Right atrium auricular region (tissue), 2 donors: ENCODE measurements at regions not wholly inside any gene's neighbourhood (a gene's known extent, or its start where the extent isn't known, plus 50 kb on each side); places are given as distances from the start of the nearest gene placed in this dataset.

Source experiments
- DNase-seq: peaks from one replicate; pipeline ENCODE4 v3.0.0-alpha.2; 2019; ENCODE audit warnings: low spot score
- H3K27ac ChIP-seq, 2 donors: fragments of 200-600 bp; sonication (generic); 1 replicate in 1 of 2; 2 replicates in 1 of 2; pipeline ENCODE4 v1.5.1; 2016 to 2019
- H3K27me3 ChIP-seq, 2 donors: fragments of 200-600 bp; sonication (generic); one replicate each; pipeline versions ENCODE4 v1.5.1 to v1.6.0; 2017 to 2019
- H3K36me3 ChIP-seq: fragments of 200-600 bp; sonication (generic); one replicate; pipeline ENCODE4 v1.5.1; 2016
- H3K4me1 ChIP-seq, 2 donors: fragments of 200-600 bp; sonication (generic); one replicate each; pipeline versions ENCODE4 v1.5.1 to v1.6.0; 2017 to 2019
- H3K4me3 ChIP-seq, 2 donors: fragments of 200-600 bp; sonication (generic); 1 replicate in 1 of 2; 2 replicates in 1 of 2; pipeline ENCODE4 v1.5.1; 2017 to 2019; ENCODE audit warnings: mild to moderate bottlenecking in 1 of 2, moderate library complexity in 1 of 2
- H3K9me3 ChIP-seq, 2 donors: fragments of 200-600 bp; sonication (generic); one replicate each; pipeline ENCODE4 v1.5.1; 2019
- CTCF ChIP-seq, 2 donors: fragments of 200-600 bp; sonication (generic); IDR thresholded peaks; one replicate each; pipeline ENCODE4 v1.5.1; 2019; ENCODE audit warnings: antibody characterized with exemption in 2 of 2

- TF ChIP-seq CTCF (IDR thresholded peaks at IDR 0.05) = no peak
- H3K36me3 ChIP-seq = no peaks in the 10 kb centered on the region
- no peak overlapping the region for H3K4me3 ChIP-seq
- no peaks in the 10 kb centered on the region for H3K4me1 ChIP-seq
- no peaks in the 10 kb centered on the region for H3K9me3 ChIP-seq
- H3K27me3 ChIP-seq = no peaks in the 10 kb centered on the region
- no peak for DNase-seq
- no peak overlapping the region for H3K27ac ChIP-seq
These were observed 267.9 kb downstream of the PARP8 start for GRCh38 chr5:50934343-50934742.

GRCh38 chr5:50945139-50945538 is 278.7 kb downstream of the PARP8 start:
- no peak for TF ChIP-seq CTCF (IDR thresholded peaks at IDR 0.05)
- H3K27ac ChIP-seq = no peak overlapping the region
- no peaks in the 10 kb centered on the region for H3K27me3 ChIP-seq
- H3K36me3 ChIP-seq = no peaks in the 10 kb centered on the region
- H3K4me1 ChIP-seq = no peaks in the 10 kb centered on the region
- H3K9me3 ChIP-seq = no peaks in the 10 kb centered on the region
- no peak overlapping the region for H3K4me3 ChIP-seq
- DNase-seq = no peak

GRCh38 chr5:50947906-50948683 is 281.7 kb downstream of the PARP8 start:
- Histone ChIP-seq H3K9me3 (no peaks in the 10 kb centered on the region), H3K4me3 (no peak overlapping the region), H3K27me3 (no peaks in the 10 kb centered on the region), H3K4me1 (no peaks in the 10 kb centered on the region), H3K27ac (no peak overlapping the region), H3K36me3 (no peaks in the 10 kb centered on the region)
- no peak for TF ChIP-seq CTCF (IDR thresholded peaks at IDR 0.05)
- DNase-seq = no peak

GRCh38 chr5:50953290-50953689 is 286.9 kb downstream of the PARP8 start:
- no peaks in the 10 kb centered on the region for H3K4me1 ChIP-seq
- H3K9me3 ChIP-seq = no peaks in the 10 kb centered on the region
- H3K27me3 ChIP-seq = no peaks in the 10 kb centered on the region
- no peak overlapping the region for H3K27ac ChIP-seq
- no peak overlapping the region for H3K4me3 ChIP-seq
- H3K36me3 ChIP-seq = no peaks in the 10 kb centered on the region
- TF ChIP-seq CTCF (IDR thresholded peaks at IDR 0.05) = no peak
- no peak for DNase-seq

- no peak overlapping the region for H3K27ac ChIP-seq
- no peaks in the 10 kb centered on the region for H3K9me3 ChIP-seq
- peaks cover 0 to 10% of the 10 kb centered on the region in 2 donors for H3K4me1 ChIP-seq
- peaks cover 0 to 9% of the 10 kb centered on the region in 2 donors for H3K27me3 ChIP-seq
- no peak for DNase-seq
- H3K36me3 ChIP-seq = no peaks in the 10 kb centered on the region
- H3K4me3 ChIP-seq = no peak overlapping the region
- peak; percentile 12 to 65 for TF ChIP-seq CTCF (IDR thresholded peaks at IDR 0.05)
These were observed 292.5 kb downstream of the PARP8 start for GRCh38 chr5:50958852-50959457.
